ENCODE measurements at regions not wholly inside any gene's neighbourhood (a gene's known extent, or its start where the extent isn't known, plus 50 kb on each side); places are given as distances from the start of the nearest gene placed in this dataset.

- TF ChIP-seq, protein P1, sequence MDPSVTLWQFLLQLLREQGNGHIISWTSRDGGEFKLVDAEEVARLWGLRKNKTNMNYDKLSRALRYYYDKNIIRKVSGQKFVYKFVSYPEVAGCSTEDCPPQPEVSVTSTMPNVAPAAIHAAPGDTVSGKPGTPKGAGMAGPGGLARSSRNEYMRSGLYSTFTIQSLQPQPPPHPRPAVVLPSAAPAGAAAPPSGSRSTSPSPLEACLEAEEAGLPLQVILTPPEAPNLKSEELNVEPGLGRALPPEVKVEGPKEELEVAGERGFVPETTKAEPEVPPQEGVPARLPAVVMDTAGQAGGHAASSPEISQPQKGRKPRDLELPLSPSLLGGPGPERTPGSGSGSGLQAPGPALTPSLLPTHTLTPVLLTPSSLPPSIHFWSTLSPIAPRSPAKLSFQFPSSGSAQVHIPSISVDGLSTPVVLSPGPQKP (IDR thresholded peaks at IDR 0.05; ENCODE audit: low read depth, low read length) = no peak
- TF ChIP-seq NFE2L2 (conservative IDR thresholded peaks at IDR 0.05; ENCODE audit: low read length) = no peak
- TF ChIP-seq, protein P2, sequence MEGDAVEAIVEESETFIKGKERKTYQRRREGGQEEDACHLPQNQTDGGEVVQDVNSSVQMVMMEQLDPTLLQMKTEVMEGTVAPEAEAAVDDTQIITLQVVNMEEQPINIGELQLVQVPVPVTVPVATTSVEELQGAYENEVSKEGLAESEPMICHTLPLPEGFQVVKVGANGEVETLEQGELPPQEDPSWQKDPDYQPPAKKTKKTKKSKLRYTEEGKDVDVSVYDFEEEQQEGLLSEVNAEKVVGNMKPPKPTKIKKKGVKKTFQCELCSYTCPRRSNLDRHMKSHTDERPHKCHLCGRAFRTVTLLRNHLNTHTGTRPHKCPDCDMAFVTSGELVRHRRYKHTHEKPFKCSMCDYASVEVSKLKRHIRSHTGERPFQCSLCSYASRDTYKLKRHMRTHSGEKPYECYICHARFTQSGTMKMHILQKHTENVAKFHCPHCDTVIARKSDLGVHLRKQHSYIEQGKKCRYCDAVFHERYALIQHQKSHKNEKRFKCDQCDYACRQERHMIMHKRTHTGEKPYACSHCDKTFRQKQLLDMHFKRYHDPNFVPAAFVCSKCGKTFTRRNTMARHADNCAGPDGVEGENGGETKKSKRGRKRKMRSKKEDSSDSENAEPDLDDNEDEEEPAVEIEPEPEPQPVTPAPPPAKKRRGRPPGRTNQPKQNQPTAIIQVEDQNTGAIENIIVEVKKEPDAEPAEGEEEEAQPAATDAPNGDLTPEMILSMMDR (IDR thresholded peaks at IDR 0.05) = no peak
- TF ChIP-seq, protein P3, sequence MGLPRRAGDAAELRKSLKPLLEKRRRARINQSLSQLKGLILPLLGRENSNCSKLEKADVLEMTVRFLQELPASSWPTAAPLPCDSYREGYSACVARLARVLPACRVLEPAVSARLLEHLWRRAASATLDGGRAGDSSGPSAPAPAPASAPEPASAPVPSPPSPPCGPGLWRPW (IDR thresholded peaks at IDR 0.05) = no peak
- no peak for TF ChIP-seq BCL3 (IDR thresholded peaks at IDR 0.05)
- no peak for TF ChIP-seq TP53 (CRISPR knock-in tag; IDR thresholded peaks at IDR 0.05)
These were observed 217.9 kb downstream of the ATPSCKMT start (continued) for GRCh38 chr5:10031817-10032216.

- Histone ChIP-seq H3K4me2 (no peak overlapping the region), H3K9me3 (peaks cover 5% of the 10 kb centered on the region; the same call in 2 of the 3 replicates), H3K4me3 (no peak overlapping the region), H3K27ac (no peak overlapping the region), H3K4me1 (no peaks in the 10 kb centered on the region)
- peak in 1 of 2 experiments; percentile 20 for DNase-seq (ENCODE audit: low read depth in 1 of 2, low spot score in 1 of 2)
- WGBS (ENCODE audit: missing lambda C conversion rate) = 14% methylated on average over 2 of the region's 2 CpGs
- no peak for FAIRE-seq
- ChIA-PET CTCF (interaction anchor here (0.6 to 1.7 kb wide), 8 partner anchors 11 to 512 kb away, joined by 3 to 6 read pairs (median 3); no protein-coding TSS in a partner anchor), POLR2A (no interaction called here)
- peak in 1 of 2 experiments; percentile 54; a peak in 3 of 6 replicates for ATAC-seq
- TF ChIP-seq E2F6 (IDR thresholded peaks at IDR 0.05; ENCODE audit: borderline replicate concordance, low read depth) = no peak
- no peak for TF ChIP-seq ZSCAN20 (CRISPR knock-in tag; IDR thresholded peaks at IDR 0.05)
- TF ChIP-seq, protein P1 (IDR thresholded peaks at IDR 0.05; ENCODE audit: low read depth, low read length) = no peak
- no peak for TF ChIP-seq PHF8 (IDR thresholded peaks at IDR 0.05; ENCODE audit: borderline replicate concordance, low read depth)
- TF ChIP-seq KDM5A (IDR thresholded peaks at IDR 0.05) = no peak
- peak in 1 of 2 experiments; percentile 50; a peak in 2 of 5 replicates for TF ChIP-seq RAD21 (conservative IDR thresholded peaks at IDR 0.05 in 1 of 2, IDR thresholded peaks at IDR 0.05 in 1 of 2)
- TF ChIP-seq SMC3 (IDR thresholded peaks at IDR 0.05) = no peak
- no peak for TF ChIP-seq NR3C1 (IDR thresholded peaks at IDR 0.05)
These were observed 219.4 kb downstream of the ATPSCKMT start for GRCh38 chr5:10030219-10030831.

DNA sequence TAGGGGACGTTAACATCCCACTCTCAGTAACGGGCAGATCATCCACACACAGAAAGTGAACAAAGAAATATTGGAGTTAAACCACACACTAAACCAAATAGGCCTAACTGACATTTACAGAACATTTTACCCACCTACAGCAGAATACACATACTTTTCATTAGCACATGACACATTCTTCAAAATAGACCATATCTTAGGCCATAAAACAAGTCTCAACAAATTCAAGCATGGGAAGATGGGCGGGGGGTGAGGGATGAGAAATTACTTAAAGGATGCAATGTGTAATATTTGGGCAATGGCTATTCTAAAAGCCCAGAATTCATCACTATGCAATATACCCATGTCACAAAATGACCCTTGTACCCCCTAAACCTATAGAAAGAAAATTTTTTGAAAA is 226.2 kb downstream of the ATPSCKMT start:
- FAIRE-seq (no peak), ATAC-seq (no peak), DNase-seq (ENCODE audit: low read depth in 1 of 2, low spot score in 1 of 2) (no peak)
- no peak overlapping the region for H3K4me2 ChIP-seq
- 18% methylated on average over 3 of the region's 3 CpGs for WGBS (ENCODE audit: missing lambda C conversion rate)
- ChIA-PET CTCF (no interaction called here), POLR2A (no interaction called here)
- H3K27ac ChIP-seq = no peak overlapping the region
- no peak overlapping the region for H3K4me3 ChIP-seq
- TF ChIP-seq, protein P3 (IDR thresholded peaks at IDR 0.05) = no peak
- no peak for TF ChIP-seq TP53 (CRISPR knock-in tag; IDR thresholded peaks at IDR 0.05)
- TF ChIP-seq ZNF302 (CRISPR knock-in tag; IDR thresholded peaks at IDR 0.05) = no peak
- TF ChIP-seq NR3C1 (IDR thresholded peaks at IDR 0.05) = no peak
- no peak for TF ChIP-seq MYC (IDR thresholded peaks at IDR 0.05; ENCODE audit: borderline replicate concordance, low read length)
- TF ChIP-seq FOSB (CRISPR knock-in tag; IDR thresholded peaks at IDR 0.05) = no peak
- no peak for TF ChIP-seq TFCP2L1 (CRISPR knock-in tag; IDR thresholded peaks at IDR 0.05)
- no peak for TF ChIP-seq CBX2 (IDR thresholded peaks at IDR 0.05; ENCODE audit: borderline replicate concordance, low read depth)
- no peak for TF ChIP-seq E2F6 (IDR thresholded peaks at IDR 0.05; ENCODE audit: borderline replicate concordance, low read depth)
- TF ChIP-seq, protein P1 (IDR thresholded peaks at IDR 0.05; ENCODE audit: low read depth, low read length) = no peak
- TF ChIP-seq MAFK (IDR thresholded peaks at IDR 0.05; ENCODE audit: partially characterized antibody) = no peak
- no peak for TF ChIP-seq ZFP36 (IDR thresholded peaks at IDR 0.05; ENCODE audit: borderline replicate concordance, partially characterized antibody)
- TF ChIP-seq MAZ (IDR thresholded peaks at IDR 0.05; ENCODE audit: borderline replicate concordance, low read depth, low read length) = no peak
- TF ChIP-seq HOXA7 (CRISPR knock-in tag; IDR thresholded peaks at IDR 0.05) = no peak
- no peak for TF ChIP-seq CEBPB (IDR thresholded peaks at IDR 0.05)
- TF ChIP-seq ZSCAN20 (CRISPR knock-in tag; IDR thresholded peaks at IDR 0.05) = no peak
- no peak for TF ChIP-seq KDM5A (IDR thresholded peaks at IDR 0.05)
- peaks cover 6% of the 10 kb centered on the region; the same call in 2 of the 3 replicates for H3K4me1 ChIP-seq
- peaks cover 5% of the 10 kb centered on the region for H3K9me3 ChIP-seq
